WTC11 (cell line): ENCODE measurements at regions not wholly inside any gene's neighbourhood (a gene's known extent, or its start where the extent isn't known, plus 50 kb on each side); places are given as distances from the start of the nearest gene placed in this dataset.

Source experiments
- ATAC-seq: fragments of 200-7000 bp; cut with Tn5 transposase; 2 replicates; pipeline ENCODE4 v1.10.0; 2021; ENCODE audit warnings: mild to moderate bottlenecking, moderate library complexity
- CTCF ChIA-PET: fragments of 300-600 bp; sonication (Branson Sonifier 250); formaldehyde crosslinking; loops from one replicate; lab custom pipeline; 2021; ENCODE audit warnings: antibody characterized with exemption; lab: Charles Lee
- POLR2A ChIA-PET: fragments of 350-600 bp; sonication (Branson Sonifier 250); formaldehyde crosslinking; loops from one replicate; lab custom pipeline; 2021; ENCODE audit warnings: antibody characterized with exemption; lab: Charles Lee
- DNase-seq: peaks from one replicate; pipeline ENCODE4 v3.0.0; 2021; ENCODE audit warnings: low spot score
- H3K27ac Mint-ChIP-seq: 2 replicates; pipeline ENCODE4 v1.8.0; 2021; ENCODE audit warnings: mixed read lengths
- H3K27me3 Mint-ChIP-seq: 2 replicates; pipeline ENCODE4 v1.8.0; 2021; ENCODE audit warnings: low read depth, mild to moderate bottlenecking, moderate library complexity, mixed read lengths
- H3K36me3 Mint-ChIP-seq: 2 replicates; pipeline ENCODE4 v1.8.0; 2021; ENCODE audit warnings: mixed read lengths
- H3K4me1 Mint-ChIP-seq: 2 replicates; pipeline ENCODE4 v1.8.0; 2022; ENCODE audit warnings: mixed read lengths
- H3K4me3 Mint-ChIP-seq: 2 replicates; pipeline ENCODE4 v1.8.0; 2021; ENCODE audit warnings: mild to moderate bottlenecking, moderate library complexity, mixed read lengths
- H3K9me3 Mint-ChIP-seq: 2 replicates; pipeline ENCODE4 v1.8.0; 2021; ENCODE audit warnings: mixed read lengths
- ESRRA ChIP-seq: sonication (generic); formaldehyde crosslinking; IDR thresholded peaks from 2 replicates; pipeline ENCODE4 v1.8.1; 2022; ENCODE audit warnings: mild to moderate bottlenecking, missing genetic modification reagents, borderline replicate concordance
- FOXJ3 ChIP-seq: sonication (generic); formaldehyde crosslinking; IDR thresholded peaks from 2 replicates; pipeline ENCODE4 v1.9.0; 2021; ENCODE audit warnings: missing genetic modification reagents, mild to moderate bottlenecking, borderline replicate concordance
- GABPB1 ChIP-seq: sonication (generic); formaldehyde crosslinking; IDR thresholded peaks from 2 replicates; pipeline ENCODE4 v1.8.1; 2023; ENCODE audit warnings: mild to moderate bottlenecking, missing genetic modification reagents
- HMGA2 ChIP-seq: fragments of 250-450 bp; sonication (Bioruptor Pico); IDR thresholded peaks from 2 replicates; pipeline ENCODE4 v1.4.0; 2021; ENCODE audit warnings: mild to moderate bottlenecking, moderate library complexity
- MXD4 ChIP-seq: fragments of 250-450 bp; sonication (Bioruptor Pico); IDR thresholded peaks from 2 replicates; pipeline ENCODE4 v1.8.0; 2021; ENCODE audit warnings: mild to moderate bottlenecking, moderate library complexity, borderline replicate concordance
- NFYB ChIP-seq: sonication (generic); formaldehyde crosslinking; conservative IDR thresholded peaks from 2 replicates; pipeline ENCODE4 v1.8.0; 2022; ENCODE audit warnings: low read depth, missing genetic modification reagents
- NR1H2 ChIP-seq: sonication (generic); formaldehyde crosslinking; IDR thresholded peaks from 2 replicates; pipeline ENCODE4 v1.9.0; 2021; ENCODE audit warnings: mild to moderate bottlenecking, moderate library complexity, missing genetic modification reagents
- NR3C1 ChIP-seq: sonication (generic); formaldehyde crosslinking; conservative IDR thresholded peaks from 2 replicates; pipeline ENCODE4 v1.8.1; 2023; ENCODE audit warnings: low read depth, mild to moderate bottlenecking, missing genetic modification reagents
- RELA ChIP-seq: sonication (generic); formaldehyde crosslinking; IDR thresholded peaks from 2 replicates; pipeline ENCODE4 v1.8.1; 2022; ENCODE audit warnings: missing genetic modification reagents, mild to moderate bottlenecking, borderline replicate concordance
- ZNF121 ChIP-seq: sonication (generic); formaldehyde crosslinking; IDR thresholded peaks from 2 replicates; pipeline ENCODE4 v1.8.0; 2023; ENCODE audit warnings: missing genetic modification reagents
- ZNF423 ChIP-seq: fragments of 250-450 bp; sonication (Bioruptor Pico); IDR thresholded peaks from 2 replicates; pipeline ENCODE4 v2.1.2; 2022; ENCODE audit warnings: mild to moderate bottlenecking, moderate library complexity
- TF ChIP-seq, protein P1 (sequence below): sonication (generic); formaldehyde crosslinking; IDR thresholded peaks from 2 replicates; pipeline ENCODE4 v1.8.0; 2022; ENCODE audit warnings: missing genetic modification reagents
- TF ChIP-seq, protein P2 (sequence below): fragments of 250-450 bp; sonication (Bioruptor Pico); IDR thresholded peaks from 2 replicates; pipeline ENCODE4 v1.8.0; 2021; ENCODE audit warnings: mild to moderate bottlenecking
- TF ChIP-seq, protein P3 (sequence below): sonication (generic); formaldehyde crosslinking; IDR thresholded peaks from 2 replicates; pipeline ENCODE4 v1.8.1; 2023; ENCODE audit warnings: mild to moderate bottlenecking, moderate library complexity, missing genetic modification reagents
- TF ChIP-seq, protein P4 (sequence below): sonication (generic); formaldehyde crosslinking; IDR thresholded peaks from 2 replicates; pipeline ENCODE4 v1.8.1; 2023; ENCODE audit warnings: mild to moderate bottlenecking, missing genetic modification reagents, moderate library complexity
- TF ChIP-seq, protein P5 (sequence below): fragments of 250-450 bp; sonication (Bioruptor Pico); IDR thresholded peaks from 2 replicates; pipeline ENCODE4 v2.1.2; 2022; ENCODE audit warnings: mild to moderate bottlenecking, moderate library complexity
- TF ChIP-seq, protein P6 (sequence below): sonication (generic); formaldehyde crosslinking; IDR thresholded peaks from 2 replicates; pipeline ENCODE4 v1.8.0; 2022; ENCODE audit warnings: mild to moderate bottlenecking, missing genetic modification reagents
- TF ChIP-seq, protein P7 (sequence below): sonication (generic); formaldehyde crosslinking; IDR thresholded peaks from 2 replicates; pipeline ENCODE4 v1.8.0; 2022; ENCODE audit warnings: mild to moderate bottlenecking, missing genetic modification reagents
- TF ChIP-seq, protein P8 (sequence below): sonication (generic); formaldehyde crosslinking; IDR thresholded peaks from 2 replicates; pipeline ENCODE4 v1.8.1; 2022; ENCODE audit warnings: low read depth, missing genetic modification reagents, borderline replicate concordance

DNA sequence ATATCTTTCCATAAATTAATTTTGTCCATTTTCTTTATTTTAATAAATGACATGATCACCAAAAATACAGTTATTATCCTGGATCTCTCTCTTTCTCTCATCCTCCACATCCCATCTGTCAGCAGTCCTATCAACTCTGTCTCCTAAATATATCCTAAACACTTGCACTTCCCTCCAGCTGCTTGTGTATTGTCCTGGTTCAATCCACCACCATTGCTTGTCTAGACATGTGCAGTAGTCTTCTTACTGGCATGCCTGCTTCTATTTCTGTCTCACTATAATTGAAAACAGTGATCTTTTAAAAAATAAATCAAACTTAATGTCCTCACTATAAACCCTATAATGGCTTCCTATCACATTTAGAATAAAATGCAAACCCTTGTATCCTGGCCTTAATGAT lies 2168.6 kb upstream of the PIK3C3 start:
- ATAC-seq (no peak), DNase-seq (no peak)
- H3K4me1 Mint-ChIP-seq, result peaks cover 70% of the 10 kb centered on the region
- H3K27ac Mint-ChIP-seq, result no peak overlapping the region; the same call in 1 of the 2 replicates
- H3K4me3 Mint-ChIP-seq, result no peak overlapping the region
- no peaks in the 10 kb centered on the region for H3K9me3 Mint-ChIP-seq
- no peaks in the 10 kb centered on the region for H3K36me3 Mint-ChIP-seq
- CTCF ChIA-PET, result interaction anchor here (0.7 kb wide), 1 partner anchor 523 kb away, joined by 3 read pairs; no protein-coding TSS in a partner anchor
- POLR2A ChIA-PET, result no interaction called here
- H3K27me3 Mint-ChIP-seq, result no peaks in the 10 kb centered on the region
- no peak for TF ChIP-seq ZNF423 (CRISPR knock-in tag)
- TF ChIP-seq, protein P1, sequence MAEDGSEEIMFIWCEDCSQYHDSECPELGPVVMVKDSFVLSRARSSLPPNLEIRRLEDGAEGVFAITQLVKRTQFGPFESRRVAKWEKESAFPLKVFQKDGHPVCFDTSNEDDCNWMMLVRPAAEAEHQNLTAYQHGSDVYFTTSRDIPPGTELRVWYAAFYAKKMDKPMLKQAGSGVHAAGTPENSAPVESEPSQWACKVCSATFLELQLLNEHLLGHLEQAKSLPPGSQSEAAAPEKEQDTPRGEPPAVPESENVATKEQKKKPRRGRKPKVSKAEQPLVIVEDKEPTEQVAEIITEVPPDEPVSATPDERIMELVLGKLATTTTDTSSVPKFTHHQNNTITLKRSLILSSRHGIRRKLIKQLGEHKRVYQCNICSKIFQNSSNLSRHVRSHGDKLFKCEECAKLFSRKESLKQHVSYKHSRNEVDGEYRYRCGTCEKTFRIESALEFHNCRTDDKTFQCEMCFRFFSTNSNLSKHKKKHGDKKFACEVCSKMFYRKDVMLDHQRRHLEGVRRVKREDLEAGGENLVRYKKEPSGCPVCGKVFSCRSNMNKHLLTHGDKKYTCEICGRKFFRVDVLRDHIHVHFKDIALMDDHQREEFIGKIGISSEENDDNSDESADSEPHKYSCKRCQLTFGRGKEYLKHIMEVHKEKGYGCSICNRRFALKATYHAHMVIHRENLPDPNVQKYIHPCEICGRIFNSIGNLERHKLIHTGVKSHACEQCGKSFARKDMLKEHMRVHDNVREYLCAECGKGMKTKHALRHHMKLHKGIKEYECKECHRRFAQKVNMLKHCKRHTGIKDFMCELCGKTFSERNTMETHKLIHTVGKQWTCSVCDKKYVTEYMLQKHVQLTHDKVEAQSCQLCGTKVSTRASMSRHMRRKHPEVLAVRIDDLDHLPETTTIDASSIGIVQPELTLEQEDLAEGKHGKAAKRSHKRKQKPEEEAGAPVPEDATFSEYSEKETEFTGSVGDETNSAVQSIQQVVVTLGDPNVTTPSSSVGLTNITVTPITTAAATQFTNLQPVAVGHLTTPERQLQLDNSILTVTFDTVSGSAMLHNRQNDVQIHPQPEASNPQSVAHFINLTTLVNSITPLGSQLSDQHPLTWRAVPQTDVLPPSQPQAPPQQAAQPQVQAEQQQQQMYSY (CRISPR knock-in tag), result no peak
- TF ChIP-seq RELA (CRISPR knock-in tag), result no peak
- TF ChIP-seq, protein P2, sequence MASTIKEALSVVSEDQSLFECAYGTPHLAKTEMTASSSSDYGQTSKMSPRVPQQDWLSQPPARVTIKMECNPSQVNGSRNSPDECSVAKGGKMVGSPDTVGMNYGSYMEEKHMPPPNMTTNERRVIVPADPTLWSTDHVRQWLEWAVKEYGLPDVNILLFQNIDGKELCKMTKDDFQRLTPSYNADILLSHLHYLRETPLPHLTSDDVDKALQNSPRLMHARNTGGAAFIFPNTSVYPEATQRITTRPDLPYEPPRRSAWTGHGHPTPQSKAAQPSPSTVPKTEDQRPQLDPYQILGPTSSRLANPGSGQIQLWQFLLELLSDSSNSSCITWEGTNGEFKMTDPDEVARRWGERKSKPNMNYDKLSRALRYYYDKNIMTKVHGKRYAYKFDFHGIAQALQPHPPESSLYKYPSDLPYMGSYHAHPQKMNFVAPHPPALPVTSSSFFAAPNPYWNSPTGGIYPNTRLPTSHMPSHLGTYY (CRISPR knock-in tag), result no peak
- TF ChIP-seq ZNF121, result no peak
- no peak for TF ChIP-seq NR3C1 (CRISPR knock-in tag)
- no peak for TF ChIP-seq NR1H2 (CRISPR knock-in tag)
- TF ChIP-seq, protein P3, sequence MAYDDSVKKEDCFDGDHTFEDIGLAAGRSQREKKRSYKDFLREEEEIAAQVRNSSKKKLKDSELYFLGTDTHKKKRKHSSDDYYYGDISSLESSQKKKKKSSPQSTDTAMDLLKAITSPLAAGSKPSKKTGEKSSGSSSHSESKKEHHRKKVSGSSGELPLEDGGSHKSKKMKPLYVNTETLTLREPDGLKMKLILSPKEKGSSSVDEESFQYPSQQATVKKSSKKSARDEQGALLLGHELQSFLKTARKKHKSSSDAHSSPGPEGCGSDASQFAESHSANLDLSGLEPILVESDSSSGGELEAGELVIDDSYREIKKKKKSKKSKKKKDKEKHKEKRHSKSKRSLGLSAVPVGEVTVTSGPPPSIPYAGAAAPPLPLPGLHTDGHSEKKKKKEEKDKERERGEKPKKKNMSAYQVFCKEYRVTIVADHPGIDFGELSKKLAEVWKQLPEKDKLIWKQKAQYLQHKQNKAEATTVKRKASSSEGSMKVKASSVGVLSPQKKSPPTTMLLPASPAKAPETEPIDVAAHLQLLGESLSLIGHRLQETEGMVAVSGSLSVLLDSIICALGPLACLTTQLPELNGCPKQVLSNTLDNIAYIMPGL (CRISPR knock-in tag), result no peak
- TF ChIP-seq, protein P4, sequence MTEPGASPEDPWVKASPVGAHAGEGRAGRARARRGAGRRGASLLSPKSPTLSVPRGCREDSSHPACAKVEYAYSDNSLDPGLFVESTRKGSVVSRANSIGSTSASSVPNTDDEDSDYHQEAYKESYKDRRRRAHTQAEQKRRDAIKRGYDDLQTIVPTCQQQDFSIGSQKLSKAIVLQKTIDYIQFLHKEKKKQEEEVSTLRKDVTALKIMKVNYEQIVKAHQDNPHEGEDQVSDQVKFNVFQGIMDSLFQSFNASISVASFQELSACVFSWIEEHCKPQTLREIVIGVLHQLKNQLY (CRISPR knock-in tag), result no peak
- TF ChIP-seq, protein P5, sequence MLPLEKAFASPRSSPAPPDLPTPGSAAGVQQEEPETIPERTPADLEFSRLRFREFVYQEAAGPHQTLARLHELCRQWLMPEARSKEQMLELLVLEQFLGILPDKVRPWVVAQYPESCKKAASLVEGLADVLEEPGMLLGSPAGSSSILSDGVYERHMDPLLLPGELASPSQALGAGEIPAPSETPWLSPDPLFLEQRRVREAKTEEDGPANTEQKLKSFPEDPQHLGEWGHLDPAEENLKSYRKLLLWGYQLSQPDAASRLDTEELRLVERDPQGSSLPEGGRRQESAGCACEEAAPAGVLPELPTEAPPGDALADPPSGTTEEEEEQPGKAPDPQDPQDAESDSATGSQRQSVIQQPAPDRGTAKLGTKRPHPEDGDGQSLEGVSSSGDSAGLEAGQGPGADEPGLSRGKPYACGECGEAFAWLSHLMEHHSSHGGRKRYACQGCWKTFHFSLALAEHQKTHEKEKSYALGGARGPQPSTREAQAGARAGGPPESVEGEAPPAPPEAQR (CRISPR knock-in tag), result no peak
- TF ChIP-seq, protein P6, sequence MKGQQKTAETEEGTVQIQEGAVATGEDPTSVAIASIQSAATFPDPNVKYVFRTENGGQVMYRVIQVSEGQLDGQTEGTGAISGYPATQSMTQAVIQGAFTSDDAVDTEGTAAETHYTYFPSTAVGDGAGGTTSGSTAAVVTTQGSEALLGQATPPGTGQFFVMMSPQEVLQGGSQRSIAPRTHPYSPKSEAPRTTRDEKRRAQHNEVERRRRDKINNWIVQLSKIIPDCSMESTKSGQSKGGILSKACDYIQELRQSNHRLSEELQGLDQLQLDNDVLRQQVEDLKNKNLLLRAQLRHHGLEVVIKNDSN (CRISPR knock-in tag), result no peak

DNA sequence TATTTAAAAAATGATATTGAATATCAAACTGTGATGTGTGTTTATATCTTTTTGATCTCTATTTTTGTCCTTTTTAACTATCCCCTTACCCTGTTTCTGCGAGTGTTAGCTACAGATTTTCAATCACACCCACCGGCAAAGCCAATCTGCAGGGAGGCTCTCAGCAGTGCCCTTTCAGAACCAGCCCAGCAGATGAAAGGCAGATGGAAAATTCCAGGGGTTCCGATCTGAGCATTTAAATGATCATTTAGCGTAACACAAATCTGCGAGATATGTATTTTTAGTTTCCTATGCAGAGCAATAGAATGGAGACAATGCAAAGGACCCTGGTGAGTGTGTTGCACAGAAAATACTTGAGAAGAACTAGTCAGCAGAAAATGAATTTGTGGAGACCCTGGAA lies 2170.5 kb upstream of the PIK3C3 start:
- no peak for DNase-seq
- CTCF ChIA-PET, result no interaction called here
- Mint-ChIP-seq H3K36me3 (no peaks in the 10 kb centered on the region), H3K4me3 (no peak overlapping the region), H3K9me3 (no peaks in the 10 kb centered on the region), H3K27me3 (no peaks in the 10 kb centered on the region), H3K27ac (no peak overlapping the region), H3K4me1 (peaks cover 61% of the 10 kb centered on the region)
- POLR2A ChIA-PET, result no interaction called here
- peak; percentile 33; the same call in 1 of the 2 replicates for ATAC-seq
- TF ChIP-seq, protein P7, sequence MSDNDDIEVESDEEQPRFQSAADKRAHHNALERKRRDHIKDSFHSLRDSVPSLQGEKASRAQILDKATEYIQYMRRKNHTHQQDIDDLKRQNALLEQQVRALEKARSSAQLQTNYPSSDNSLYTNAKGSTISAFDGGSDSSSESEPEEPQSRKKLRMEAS, result no peak
- TF ChIP-seq GABPB1 (CRISPR knock-in tag) (no peak), HMGA2 (CRISPR knock-in tag) (no peak), FOXJ3 (CRISPR knock-in tag) (no peak), ESRRA (CRISPR knock-in tag) (no peak), NFYB (CRISPR knock-in tag) (no peak), MXD4 (CRISPR knock-in tag) (no peak)
- TF ChIP-seq, protein P8, sequence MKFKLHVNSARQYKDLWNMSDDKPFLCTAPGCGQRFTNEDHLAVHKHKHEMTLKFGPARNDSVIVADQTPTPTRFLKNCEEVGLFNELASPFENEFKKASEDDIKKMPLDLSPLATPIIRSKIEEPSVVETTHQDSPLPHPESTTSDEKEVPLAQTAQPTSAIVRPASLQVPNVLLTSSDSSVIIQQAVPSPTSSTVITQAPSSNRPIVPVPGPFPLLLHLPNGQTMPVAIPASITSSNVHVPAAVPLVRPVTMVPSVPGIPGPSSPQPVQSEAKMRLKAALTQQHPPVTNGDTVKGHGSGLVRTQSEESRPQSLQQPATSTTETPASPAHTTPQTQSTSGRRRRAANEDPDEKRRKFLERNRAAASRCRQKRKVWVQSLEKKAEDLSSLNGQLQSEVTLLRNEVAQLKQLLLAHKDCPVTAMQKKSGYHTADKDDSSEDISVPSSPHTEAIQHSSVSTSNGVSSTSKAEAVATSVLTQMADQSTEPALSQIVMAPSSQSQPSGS (CRISPR knock-in tag), result no peak
- TF ChIP-seq, protein P4 (CRISPR knock-in tag), result no peak
- TF ChIP-seq, protein P2 (CRISPR knock-in tag), result no peak
